IMR-90 (cell line): ENCODE measurements at regions not wholly inside any gene's neighbourhood (a gene's known extent, or its start where the extent isn't known, plus 50 kb on each side); places are given as distances from the start of the nearest gene placed in this dataset.

ENCODE experiments used
- ATAC-seq: fragments of 200-7000 bp; cut with Tn5 transposase; 2 replicates; pipeline ENCODE4 v1.9.1; 2020; ENCODE audit warnings: low read depth, mild to moderate bottlenecking, moderate library complexity
- BruUV-seq: library from RNA; stranded (reverse); fragments of 400-500 nt; replicated peaks from 2 replicates; lab custom pipeline; 2021; lab: Mats Ljungman, UMichigan
- CTCF ChIA-PET: fragments of 300-600 bp; formaldehyde crosslinking; extraction: SDS; loops from one replicate; lab custom pipeline; 2021; ENCODE audit warnings: antibody characterized with exemption; lab: Yijun Ruan, JAX
- POLR2A ChIA-PET: fragments of 300-600 bp; sonication (Branson Sonifier 250); formaldehyde crosslinking; loops from one replicate; lab custom pipeline; 2022; ENCODE audit warnings: antibody characterized with exemption; ENCODE audit not compliant: unreplicated experiment; lab: Charles Lee
- DNase-seq: peaks from one replicate; pipeline ENCODE4 v3.0.0; 2013
- H2AFZ ChIP-seq: replicated peaks from 2 replicates; pipeline ENCODE3; 2013; ENCODE audit warnings: low read length, mild to moderate bottlenecking; ENCODE audit not compliant: poor library complexity
- H2AK5ac ChIP-seq: 2 replicates; pipeline ENCODE4 v1.6.1; 2013; ENCODE audit warnings: low read depth, low read length, inconsistent platforms
- H2AK9ac ChIP-seq: replicated peaks from 2 replicates; pipeline ENCODE3; 2013; ENCODE audit warnings: mild to moderate bottlenecking, low read depth, low read length, moderate library complexity; ENCODE audit not compliant: poor library complexity
- H2BK120ac ChIP-seq: 2 replicates; pipeline ENCODE4 v1.6.1; 2013; ENCODE audit warnings: low read depth, low read length, inconsistent platforms
- H2BK15ac ChIP-seq: 3 replicates; pipeline ENCODE4 v1.6.1; 2013; ENCODE audit warnings: low read depth, low read length, inconsistent platforms
- H2BK20ac ChIP-seq: 2 replicates; pipeline ENCODE4 v1.6.1; 2013; ENCODE audit warnings: low read depth, mild to moderate bottlenecking, inconsistent platforms, low read length, moderate library complexity
- H2BK5ac ChIP-seq: 2 replicates; pipeline ENCODE4 v1.6.1; 2013; ENCODE audit warnings: mild to moderate bottlenecking, low read depth, low read length, inconsistent platforms; ENCODE audit not compliant: poor library complexity, severe bottlenecking
- H3K14ac ChIP-seq: replicated peaks from 2 replicates; pipeline ENCODE4 v1.6.1; 2013; ENCODE audit warnings: low read depth, low read length, inconsistent platforms
- H3K18ac ChIP-seq: 2 replicates; pipeline ENCODE4 v1.6.1; 2013; ENCODE audit warnings: low read depth, low read length, control low read depth
- H3K23ac ChIP-seq: 2 replicates; pipeline ENCODE4 v1.6.1; 2013; ENCODE audit warnings: low read depth, low read length, inconsistent platforms
- H3K27ac ChIP-seq: 2 replicates; pipeline ENCODE4 v1.5.1; 2013; ENCODE audit warnings: mild to moderate bottlenecking, control low read depth, low read length; ENCODE audit not compliant: insufficient read depth
- H3K27me3 ChIP-seq: 2 replicates; pipeline ENCODE4 v1.6.1; 2013; ENCODE audit warnings: low read length; ENCODE audit not compliant: control insufficient read depth, insufficient read depth
- H3K36me3 ChIP-seq: 2 replicates; pipeline ENCODE4 v1.6.1; 2013; ENCODE audit warnings: low read length, mixed read lengths; ENCODE audit not compliant: control insufficient read depth, insufficient read depth
- H3K4ac ChIP-seq: 2 replicates; pipeline ENCODE4 v1.6.1; 2013; ENCODE audit warnings: low read depth, low read length, inconsistent platforms
- H3K4me1 ChIP-seq: 2 replicates; pipeline ENCODE4 v1.6.1; 2013; ENCODE audit warnings: low read length, mixed read lengths; ENCODE audit not compliant: control insufficient read depth, insufficient read depth
- H3K4me2 ChIP-seq: 2 replicates; pipeline ENCODE4 v1.6.1; 2013; ENCODE audit warnings: low read depth, mild to moderate bottlenecking, control low read depth, low read length, moderate library complexity
- H3K4me3 ChIP-seq: 2 replicates; pipeline ENCODE4 v1.5.1; 2013; ENCODE audit warnings: low read depth, mild to moderate bottlenecking, control low read depth, low read length, moderate library complexity; ENCODE audit not compliant: insufficient read depth
- H3K56ac ChIP-seq: 2 replicates; pipeline ENCODE4 v1.6.1; 2013; ENCODE audit warnings: low read length, inconsistent platforms; ENCODE audit not compliant: insufficient read depth; ENCODE audit errors: extremely low read depth
- H3K79me1 ChIP-seq, 2 experiments: 2 replicates each; pipeline ENCODE4 v1.6.1; 2013; ENCODE audit warnings: low read length in 2 of 2, inconsistent platforms in 1 of 2, low read depth in 1 of 2
- H3K9ac ChIP-seq: 2 replicates; pipeline ENCODE4 v1.6.1; 2013; ENCODE audit warnings: low read depth, low read length, control low read depth
- H3K9me1 ChIP-seq: 2 replicates; pipeline ENCODE4 v1.6.1; 2013; ENCODE audit warnings: low read length, inconsistent platforms; ENCODE audit not compliant: insufficient read depth
- H3K9me3 ChIP-seq: 2 replicates; pipeline ENCODE4 v1.6.1; 2013; ENCODE audit warnings: low read length; ENCODE audit not compliant: control insufficient read depth, insufficient read depth
- H4K20me1 ChIP-seq: 2 replicates; pipeline ENCODE4 v1.6.1; 2013; ENCODE audit warnings: low read length, inconsistent platforms; ENCODE audit not compliant: insufficient read depth
- H4K5ac ChIP-seq: 2 replicates; pipeline ENCODE4 v1.6.1; 2013; ENCODE audit warnings: mild to moderate bottlenecking, low read depth, low read length, control low read depth
- H4K8ac ChIP-seq, 2 experiments: 2 replicates each; pipeline ENCODE4 v1.6.1; 2013; ENCODE audit warnings: low read depth in 2 of 2, low read length in 2 of 2, control low read depth in 1 of 2, inconsistent platforms in 1 of 2
- H4K91ac ChIP-seq: 2 replicates; pipeline ENCODE4 v1.6.1; 2013; ENCODE audit warnings: low read depth, low read length, inconsistent platforms; ENCODE audit not compliant: insufficient read depth
- BHLHE40 ChIP-seq: fragments of 150-350 bp; IDR thresholded peaks from 2 replicates; pipeline ENCODE4 v1.6.1; 2016; ENCODE audit warnings: mild to moderate bottlenecking, low read depth, low read length
- CEBPB ChIP-seq: IDR thresholded peaks from 2 replicates; pipeline ENCODE4 v1.6.1; 2012; ENCODE audit warnings: low read depth, low read length, improper control_type of control experiment
- CTCF ChIP-seq: conservative IDR thresholded peaks from 2 replicates; pipeline ENCODE4 v1.5.1; 2012; ENCODE audit warnings: mild to moderate bottlenecking, low read depth, low read length, improper control_type of control experiment
- ELK1 ChIP-seq: fragments of 150-350 bp; IDR thresholded peaks from 2 replicates; pipeline ENCODE4 v1.6.1; 2016; ENCODE audit warnings: low read depth, mild to moderate bottlenecking, low read length, moderate library complexity, borderline replicate concordance
- MAFK ChIP-seq: IDR thresholded peaks from 2 replicates; pipeline ENCODE4 v1.6.1; 2012; ENCODE audit warnings: low read depth, low read length, improper control_type of control experiment
- MAZ ChIP-seq: IDR thresholded peaks from 2 replicates; pipeline ENCODE4 v1.6.1; 2012; ENCODE audit warnings: low read depth, mild to moderate bottlenecking, low read length, improper control_type of control experiment, moderate library complexity, borderline replicate concordance
- MXI1 ChIP-seq: IDR thresholded peaks from 2 replicates; pipeline ENCODE4 v1.6.1; 2012; ENCODE audit warnings: low read depth, mild to moderate bottlenecking, low read length, moderate library complexity, borderline replicate concordance
- NFE2L2 ChIP-seq: fragments of 150-350 bp; IDR thresholded peaks from 2 replicates; pipeline ENCODE4 v1.6.1; 2016; ENCODE audit warnings: low read depth, mild to moderate bottlenecking, low read length
- RAD21 ChIP-seq: IDR thresholded peaks from 2 replicates; pipeline ENCODE4 v1.6.1; 2012; ENCODE audit warnings: low read length, improper control_type of control experiment
- RCOR1 ChIP-seq: IDR thresholded peaks from 2 replicates; pipeline ENCODE4 v1.6.1; 2012; ENCODE audit warnings: mild to moderate bottlenecking, low read length, improper control_type of control experiment; ENCODE audit not compliant: insufficient replicate concordance
- RFX5 ChIP-seq: IDR thresholded peaks from 2 replicates; pipeline ENCODE4 v1.8.0; 2012; ENCODE audit warnings: low read depth, mild to moderate bottlenecking, low read length, moderate library complexity
- SMC3 ChIP-seq: fragments of 150-350 bp; IDR thresholded peaks from 2 replicates; pipeline ENCODE4 v1.6.1; 2016; ENCODE audit warnings: low read depth, mild to moderate bottlenecking, antibody characterized with exemption, low read length, moderate library complexity
- USF2 ChIP-seq: fragments of 150-350 bp; IDR thresholded peaks from 2 replicates; pipeline ENCODE4 v1.6.1; 2017; ENCODE audit warnings: mild to moderate bottlenecking, antibody characterized with exemption, low read length, low read depth
- WGBS, 2 experiments: methylation state at CpG; one replicate each; pipeline versions ENCODE4 v1.1.5 to v1.1.7; 2013; ENCODE audit warnings: missing lambda C conversion rate in 2 of 2; ENCODE audit not compliant: insufficient read length in 1 of 2; ENCODE audit errors: extremely low coverage in 2 of 2; 5-methylcytosine and 5-hydroxymethylcytosine counted together
- dilution Hi-C: fragments of 300-500 bp; cut with HindIII; formaldehyde crosslinking; loops from one replicate; pipeline ENCODE4 v1.14.3; 2018; ENCODE audit warnings: low sequenced_read_pairs; ENCODE audit not compliant: unreplicated experiment
- in situ Hi-C: fragments of 300-500 bp; cut with MboI; formaldehyde crosslinking; loops from 3 replicates; pipeline ENCODE4 v1.14.3; 2019; ENCODE audit warnings: low sequenced_read_pairs, inconsistent platforms, mixed read lengths
- intact Hi-C: fragments of 100-400 bp; cut with micrococcal nuclease; formaldehyde crosslinking; loops from 2 replicates; pipeline ENCODE4 v1.10.0; 2022

- H3K4ac ChIP-seq = no peak overlapping the region
- H2BK5ac ChIP-seq = no peak overlapping the region
- in situ Hi-C loops (no loop called here), intact Hi-C loops (no loop called here), dilution Hi-C loops (no loop called here)
- H2BK120ac ChIP-seq = no peak overlapping the region
- H3K27me3 ChIP-seq = no peaks in the 10 kb centered on the region
- no peak for TF ChIP-seq MAZ
- TF ChIP-seq MXI1 = no peak
- no peak for TF ChIP-seq BHLHE40
- no peak for TF ChIP-seq CEBPB
- TF ChIP-seq MAFK = no peak
- TF ChIP-seq SMC3 = no peak
- no peak for TF ChIP-seq RCOR1
- TF ChIP-seq USF2 = no peak
- no peak for TF ChIP-seq ELK1
- no peak for TF ChIP-seq RFX5
- TF ChIP-seq CTCF = no peak
- no peak for TF ChIP-seq NFE2L2
- TF ChIP-seq RAD21 = no peak
- no peak overlapping the region for H4K8ac ChIP-seq
- no peaks in the 10 kb centered on the region for H3K9me1 ChIP-seq
- no peaks in the 10 kb centered on the region for H3K36me3 ChIP-seq
- no peak overlapping the region for H3K14ac ChIP-seq
- no peak overlapping the region for H2AK9ac ChIP-seq
- CTCF ChIA-PET = no interaction called here
- ATAC-seq (no peak), DNase-seq (no peak)
- H2AK5ac ChIP-seq = no peak overlapping the region
- POLR2A ChIA-PET = no interaction called here
- H3K4me1 ChIP-seq = no peaks in the 10 kb centered on the region
- H3K79me1 ChIP-seq = no peaks in the 10 kb centered on the region
- no peaks in the 10 kb centered on the region for H3K9me3 ChIP-seq
- no peak overlapping the region for H3K23ac ChIP-seq
- no peak overlapping the region for H3K27ac ChIP-seq
- no peak overlapping the region for H3K4me3 ChIP-seq
- H4K5ac ChIP-seq = no peak overlapping the region
- no peak overlapping the region for H3K18ac ChIP-seq
- H3K56ac ChIP-seq = no peak overlapping the region
- H2BK15ac ChIP-seq = no peak overlapping the region
- H2BK20ac ChIP-seq = no peak overlapping the region
- WGBS, 2 experiments = no CpG with 5 or more reads among the region's 1 CpG
- no TSS peak for BruUV-seq
- H2AFZ ChIP-seq = no peak overlapping the region
- H4K91ac ChIP-seq = no peak overlapping the region
- no peak overlapping the region for H3K4me2 ChIP-seq
- no peaks in the 10 kb centered on the region for H4K20me1 ChIP-seq
- no peak overlapping the region for H3K9ac ChIP-seq
Measured at GRCh38 chr2:147177071-147177857, 667.6 kb upstream of the ACVR2A start.
